RWPE1 (cell line): ENCODE measurements at regions not wholly inside any gene's neighbourhood (a gene's known extent, or its start where the extent isn't known, plus 50 kb on each side); places are given as distances from the start of the nearest gene placed in this dataset.

Source experiments
- CTCF ChIA-PET: fragments of 350-600 bp; sonication (Branson Sonifier 250); formaldehyde crosslinking; extraction: SDS; loops from one replicate; lab custom pipeline; 2021; lab: Yijun Ruan, JAX
- POLR2A ChIA-PET: fragments of 400-600 bp; formaldehyde crosslinking; extraction: SDS; loops from one replicate; lab custom pipeline; 2020; ENCODE audit warnings: antibody characterized with exemption; ENCODE audit not compliant: low non-redundant PET; lab: Yijun Ruan, JAX
- DNase-seq: peaks from one replicate; pipeline ENCODE4 v3.0.0; 2012; ENCODE audit warnings: low spot score
- H3K27ac ChIP-seq: fragments of 450-650 bp; 2 replicates; pipeline ENCODE4 v1.5.1; 2017
- CTCF ChIP-seq: fragments of 450-650 bp; conservative IDR thresholded peaks from 2 replicates; pipeline ENCODE4 v1.5.1; 2017; ENCODE audit warnings: low read depth, mild to moderate bottlenecking

DNA sequence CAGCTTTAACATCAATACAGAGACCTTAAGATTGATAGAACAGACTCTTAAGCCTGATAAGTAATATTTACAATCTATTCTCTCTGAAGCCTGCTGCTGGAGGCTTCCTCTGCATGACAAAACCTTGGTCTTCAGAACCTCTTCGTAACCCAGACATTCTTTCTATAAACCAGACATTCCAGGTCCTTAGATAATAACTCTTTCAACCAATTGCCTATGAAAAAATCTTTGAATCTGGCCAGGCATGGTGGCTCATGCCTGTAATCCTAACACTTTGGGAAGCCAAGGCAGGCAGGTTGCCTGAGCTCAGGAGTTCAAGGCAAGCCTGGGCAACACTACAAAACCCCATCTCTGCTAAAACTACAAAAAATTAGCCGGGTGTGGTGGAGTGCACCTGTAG, 327.8 kb downstream of the ENC1 start:
- ChIA-PET CTCF (no interaction called here), POLR2A (no interaction called here)
- TF ChIP-seq CTCF, result no peak
- H3K27ac ChIP-seq, result no peak overlapping the region
- DNase-seq, result no peak

DNA sequence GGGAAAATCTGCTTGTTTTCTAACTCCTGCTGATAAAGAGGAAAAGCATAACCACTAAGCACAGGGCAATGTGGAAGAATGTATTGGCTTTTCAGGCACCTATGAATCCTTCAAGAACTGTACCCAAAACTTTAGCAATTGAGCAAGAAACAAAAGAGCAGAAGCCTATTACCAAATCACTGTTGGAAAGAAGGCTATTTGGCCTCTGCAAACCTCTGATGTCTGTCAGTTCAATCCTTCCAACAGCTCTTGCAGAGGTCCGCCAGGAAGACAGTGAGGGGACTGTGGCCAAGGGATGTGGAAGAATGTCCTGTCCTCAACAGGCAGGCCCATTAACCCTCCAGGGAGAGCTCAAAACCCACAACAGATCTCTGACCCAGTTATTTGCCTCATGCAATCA, 328.6 kb downstream of the ENC1 start:
- TF ChIP-seq CTCF, result no peak
- ChIA-PET POLR2A (no interaction called here), CTCF (no interaction called here)
- no peak for DNase-seq
- H3K27ac ChIP-seq, result no peak overlapping the region

GRCh38 chr5:74310997-74311930, 329.3 kb downstream of the ENC1 start:
- DNase-seq, result no peak
- POLR2A ChIA-PET, result no interaction called here
- no peak overlapping the region for H3K27ac ChIP-seq
- CTCF ChIA-PET, result interaction anchor here (1.2 kb wide), 1 partner anchor 328 kb away, joined by 3 read pairs; no protein-coding TSS in a partner anchor
- no peak for TF ChIP-seq CTCF

DNA sequence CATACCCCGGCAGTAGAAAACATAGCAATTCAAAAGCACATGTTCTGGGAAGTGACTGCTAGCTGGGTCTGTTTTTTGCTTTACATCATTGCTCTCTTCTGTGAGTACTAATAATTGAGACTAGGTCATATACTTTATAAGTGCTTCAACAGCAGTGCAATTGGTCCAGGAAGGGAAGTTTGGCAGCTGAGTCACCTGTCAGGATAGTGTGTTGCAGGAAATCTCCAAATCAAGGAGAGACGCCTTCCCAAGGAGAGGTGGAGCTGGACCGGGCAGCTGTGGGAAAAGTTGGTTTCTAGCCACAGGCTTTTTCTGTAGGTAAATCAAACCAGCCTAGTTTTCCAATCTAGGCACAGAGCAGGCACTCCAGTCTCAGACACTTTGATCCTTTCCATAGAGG, 330.1 kb downstream of the ENC1 start:
- H3K27ac ChIP-seq, result no peak overlapping the region
- ChIA-PET POLR2A (no interaction called here), CTCF (interaction anchor here (0.6 to 1.2 kb wide), 2 partner anchors 29 to 329 kb away, joined by 3 read pairs; no protein-coding TSS in a partner anchor)
- TF ChIP-seq CTCF, result no peak
- peak; percentile 33 for DNase-seq

DNA sequence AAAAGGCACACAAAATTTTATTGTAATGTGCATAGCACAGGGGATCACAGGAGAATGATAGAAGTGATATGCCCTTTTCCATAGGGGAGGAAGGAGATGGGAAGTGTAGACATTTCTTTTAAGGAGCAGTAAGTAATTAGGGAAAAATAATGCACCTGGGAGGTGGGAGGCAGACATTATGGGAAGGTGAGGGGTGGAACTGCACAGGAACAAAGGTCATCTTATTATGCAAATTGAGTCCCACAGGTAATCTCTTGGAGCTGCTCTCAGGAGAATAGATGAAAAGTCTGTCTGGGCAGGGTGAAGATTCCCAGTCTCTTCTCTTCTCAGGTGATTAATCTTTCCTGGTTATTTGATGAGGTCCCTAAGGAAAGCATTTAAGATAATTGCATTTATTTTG, 331.5 kb downstream of the ENC1 start:
- TF ChIP-seq CTCF, result no peak
- POLR2A ChIA-PET, result no interaction called here
- CTCF ChIA-PET, result interaction anchor here (0.6 kb wide), 2 partner anchors 9 to 234 kb away, joined by 3 read pairs; no protein-coding TSS in a partner anchor
- H3K27ac ChIP-seq, result no peak overlapping the region
- no peak for DNase-seq

GRCh38 chr5:74306845-74307244, 333.7 kb downstream of the ENC1 start:
- ChIA-PET POLR2A (no interaction called here), CTCF (interaction anchor here (0.5 kb wide), 1 partner anchor 11 kb away, joined by 3 read pairs; no protein-coding TSS in a partner anchor)
- no peak for DNase-seq

More at GRCh38 chr5:74306845-74307244, 333.7 kb downstream of the ENC1 start:
- TF ChIP-seq CTCF, result no peak
- no peak overlapping the region for H3K27ac ChIP-seq
